ENCODE measurements at regions not wholly inside any gene's neighbourhood (a gene's known extent, or its start where the extent isn't known, plus 50 kb on each side); places are given as distances from the start of the nearest gene placed in this dataset.

DNA sequence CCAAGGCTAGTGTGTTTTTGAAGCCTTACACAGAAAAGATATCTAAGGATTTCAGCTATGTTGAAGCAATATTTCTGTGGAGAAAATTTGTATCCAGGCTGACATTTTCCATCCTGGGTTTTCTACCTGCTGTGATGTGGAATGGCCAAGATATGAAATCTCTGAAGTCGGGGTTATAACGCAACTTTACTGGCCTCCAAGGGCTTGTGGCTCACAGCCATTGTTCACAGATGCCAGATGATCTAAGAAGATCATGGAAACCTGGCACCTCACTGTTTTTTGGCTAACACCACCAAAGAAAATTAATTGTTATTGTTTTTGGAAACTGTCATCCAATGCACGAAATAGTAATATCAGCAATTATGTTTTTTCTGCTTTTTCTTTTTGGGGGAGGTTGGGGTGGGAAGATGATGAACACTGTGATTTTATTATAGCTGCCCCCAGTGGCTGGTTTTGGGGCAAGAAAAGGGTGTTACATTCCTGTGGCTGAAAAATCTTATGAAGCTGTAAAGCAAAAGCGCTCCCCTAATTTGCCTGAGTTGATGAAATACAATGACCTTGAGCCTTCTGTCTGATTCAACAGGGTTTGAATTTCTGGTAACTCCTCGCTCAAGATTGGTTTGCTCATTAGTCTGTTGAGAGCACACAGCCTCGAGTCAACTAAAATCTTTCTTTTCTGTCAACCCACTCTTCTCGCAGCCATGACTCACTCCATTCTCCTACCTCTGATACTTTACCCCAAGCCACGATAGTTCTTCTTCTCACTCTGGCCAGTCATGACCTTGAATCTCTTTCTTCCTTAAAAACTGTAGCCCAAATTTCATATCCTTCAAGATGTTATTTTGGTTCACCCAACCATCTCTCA is 236.7 kb downstream of the PAX1 start:
- DNase-seq, result no peak

DNA sequence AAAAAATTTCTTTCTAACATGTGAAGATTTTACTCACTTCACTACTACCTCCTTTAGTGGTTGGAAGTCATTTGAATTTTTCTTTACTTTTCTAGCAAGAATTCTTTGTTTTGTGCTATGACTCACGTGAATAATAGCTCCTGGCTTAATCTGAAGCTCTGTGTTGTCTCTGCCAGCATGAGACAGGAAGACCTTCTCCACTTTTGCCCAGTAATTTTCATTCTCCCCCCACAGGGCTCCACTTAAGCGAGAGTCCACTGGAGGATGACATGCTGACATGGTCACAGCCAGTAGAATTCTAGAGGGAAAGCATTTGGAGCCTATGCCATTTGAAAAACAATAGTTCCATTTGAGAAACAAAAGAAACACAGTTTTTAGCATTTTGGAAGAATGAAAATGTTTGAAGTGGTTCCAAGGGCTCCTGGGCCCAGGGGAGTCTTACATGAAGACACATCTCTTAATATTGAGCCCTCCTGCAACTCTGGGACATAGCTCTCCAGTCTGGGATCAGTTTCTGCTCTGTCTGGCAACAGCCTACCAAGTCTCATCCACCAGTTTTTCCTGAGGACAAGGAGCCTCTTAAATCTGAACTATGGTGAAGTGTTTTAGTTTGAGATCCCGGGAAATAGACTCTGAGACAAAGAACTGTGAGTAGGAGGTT is 231.4 kb downstream of the PAX1 start:
- DNase-seq, result no peak

DNA sequence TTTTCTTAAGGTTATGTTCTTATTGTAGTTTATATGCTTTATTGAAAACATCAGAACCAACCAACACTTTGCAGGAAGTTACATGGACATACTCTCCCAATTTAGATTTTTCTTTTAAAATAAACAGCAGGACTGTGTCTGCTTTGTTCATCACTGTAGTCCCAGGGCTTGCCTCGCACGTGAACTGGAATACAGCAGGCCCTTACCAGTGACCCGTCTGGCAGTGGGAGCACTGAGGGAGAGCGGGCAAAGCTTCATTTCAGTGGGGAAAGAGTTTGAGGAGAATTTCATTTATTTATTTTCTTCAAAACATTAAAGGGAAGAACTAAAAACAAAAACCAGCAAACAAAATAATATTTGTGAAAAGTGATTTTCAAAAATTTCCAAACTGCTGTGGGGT is 230.8 kb downstream of the PAX1 start:
- DNase-seq, result no peak

DNA sequence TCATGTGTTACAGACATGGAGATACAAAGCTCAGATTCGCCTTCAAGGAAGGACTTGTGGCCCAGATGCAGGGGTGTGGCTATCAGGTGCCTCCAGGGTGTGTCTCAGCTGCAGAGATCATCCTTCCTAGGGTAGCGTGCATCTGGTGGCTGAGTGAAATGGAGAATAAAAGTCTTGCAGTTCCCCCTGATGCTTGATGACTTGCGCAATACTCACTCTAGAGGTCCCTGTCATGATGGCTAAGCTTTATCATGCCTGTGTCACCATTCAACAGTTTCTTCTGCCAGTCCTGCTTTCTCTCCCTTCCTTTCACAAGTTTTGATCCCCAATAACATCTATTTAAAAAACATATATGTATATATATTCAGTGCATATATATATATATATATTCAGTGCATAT is 228.1 kb downstream of the PAX1 start:
- DNase-seq, result no peak

DNA sequence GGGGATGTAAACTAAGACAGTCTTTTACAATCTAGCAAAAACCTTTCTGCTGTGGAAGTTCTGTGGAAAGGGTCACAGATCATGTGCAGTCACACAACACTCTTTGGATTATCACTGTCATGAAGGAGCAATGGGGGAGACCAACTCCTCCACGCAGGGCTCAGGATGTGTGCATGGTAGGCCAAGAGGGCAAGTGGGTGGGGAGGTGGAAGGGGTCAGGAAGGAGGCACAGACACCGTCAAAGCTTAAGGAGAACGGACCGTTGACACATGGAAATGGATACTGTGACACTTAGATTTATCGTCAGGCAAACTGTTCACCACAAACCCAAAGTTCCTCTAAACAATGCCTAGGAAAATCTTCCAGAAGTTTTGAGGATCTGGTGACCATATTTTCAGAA is 215.8 kb downstream of the PAX1 start:
- no peak for DNase-seq

DNA sequence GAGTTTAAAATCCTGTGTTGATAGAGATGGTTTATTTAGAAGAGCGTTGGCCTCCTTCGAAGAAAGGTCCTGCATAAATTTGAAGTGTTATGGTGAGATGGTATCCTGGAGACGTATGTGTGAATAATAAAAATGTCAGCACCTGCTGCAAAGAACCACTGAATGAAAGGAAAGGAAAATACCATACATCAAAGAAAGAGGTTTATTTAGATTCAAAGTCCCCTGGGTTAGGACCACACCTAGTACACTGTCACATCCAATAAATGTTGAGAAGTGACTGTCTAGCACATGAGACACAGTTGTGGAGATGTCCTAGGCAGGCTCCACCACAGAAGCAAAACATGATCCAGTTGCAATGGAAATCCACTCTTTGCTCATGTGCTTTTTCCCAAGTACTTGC is 214.7 kb downstream of the PAX1 start:
- DNase-seq, result no peak

DNA sequence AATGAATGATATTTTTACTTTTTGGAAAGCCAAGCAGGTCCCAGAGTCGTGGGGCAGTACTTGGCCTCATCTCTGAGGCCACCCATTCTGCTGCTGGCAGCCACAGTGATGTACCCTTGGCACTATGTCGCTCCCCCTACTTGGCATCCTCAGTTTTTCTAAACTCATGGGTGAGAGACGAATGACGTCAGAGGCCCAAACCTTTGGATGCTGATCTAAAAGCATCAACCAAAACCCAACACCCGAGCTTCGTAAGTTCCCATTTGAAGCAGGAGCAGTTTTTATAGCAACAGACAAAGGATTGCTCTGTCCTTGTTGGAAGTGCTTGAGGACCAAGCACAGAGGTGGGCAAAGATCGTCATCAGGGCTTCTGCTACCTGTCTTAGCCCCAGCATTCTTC is 212.9 kb downstream of the PAX1 start:
- no peak for DNase-seq

DNA sequence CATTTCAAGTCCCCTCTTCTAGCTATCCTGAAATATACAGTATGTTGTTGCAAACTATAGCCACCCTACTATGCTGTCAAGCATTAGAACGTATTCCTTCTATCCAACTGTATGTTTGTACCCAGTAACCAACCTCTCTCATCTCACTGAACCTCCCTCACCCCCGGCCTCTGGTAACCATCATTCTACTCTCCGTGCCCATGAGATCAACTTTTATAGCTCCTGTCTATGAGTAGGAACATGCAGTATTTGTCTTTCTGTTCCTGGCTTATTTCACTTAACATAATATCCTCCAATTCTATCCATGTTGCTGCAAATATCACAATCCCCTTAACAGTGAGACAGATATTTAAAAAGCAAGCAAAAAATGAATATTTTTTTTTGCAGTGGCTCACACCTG is 196.9 kb downstream of the PAX1 start:
- DNase-seq, result no peak

DNA sequence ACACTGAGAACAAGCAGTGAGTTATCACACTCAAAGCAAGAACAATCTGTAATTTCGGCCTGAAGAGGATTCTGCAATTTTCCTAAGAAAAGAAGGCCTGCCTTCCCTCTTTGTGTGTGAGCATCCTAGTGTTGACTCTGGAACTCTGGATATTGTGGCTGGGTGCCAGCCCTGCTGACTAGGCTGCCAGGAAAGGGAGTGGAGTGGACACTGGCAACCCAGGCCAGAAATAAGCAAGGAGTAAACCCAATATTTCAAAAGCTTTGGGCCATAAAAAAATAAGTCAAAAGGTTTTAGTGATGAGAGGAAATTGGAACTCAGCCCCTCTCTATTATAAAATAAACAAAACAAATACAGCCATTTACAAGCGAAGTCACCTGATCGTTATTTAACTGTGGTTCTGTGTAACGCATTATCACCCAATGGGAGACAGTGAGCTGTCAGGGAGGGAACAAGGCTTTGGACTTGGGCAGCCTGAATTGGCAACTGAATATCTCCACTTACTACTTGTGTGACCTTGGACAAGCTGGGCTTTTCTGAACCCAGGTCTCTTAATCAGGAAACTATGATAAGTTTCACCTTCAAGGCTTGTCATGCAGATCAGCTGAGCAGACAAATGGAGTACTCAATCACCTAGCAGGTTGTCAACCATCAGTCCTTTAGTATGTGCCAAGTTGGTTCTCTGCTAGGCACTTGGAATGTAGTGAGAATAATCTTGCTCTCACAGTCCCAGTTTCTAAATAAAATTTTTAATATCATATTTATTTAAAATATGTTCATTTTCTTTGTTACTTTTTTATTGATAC is 196.2 kb downstream of the PAX1 start:
- no peak for DNase-seq

DNA sequence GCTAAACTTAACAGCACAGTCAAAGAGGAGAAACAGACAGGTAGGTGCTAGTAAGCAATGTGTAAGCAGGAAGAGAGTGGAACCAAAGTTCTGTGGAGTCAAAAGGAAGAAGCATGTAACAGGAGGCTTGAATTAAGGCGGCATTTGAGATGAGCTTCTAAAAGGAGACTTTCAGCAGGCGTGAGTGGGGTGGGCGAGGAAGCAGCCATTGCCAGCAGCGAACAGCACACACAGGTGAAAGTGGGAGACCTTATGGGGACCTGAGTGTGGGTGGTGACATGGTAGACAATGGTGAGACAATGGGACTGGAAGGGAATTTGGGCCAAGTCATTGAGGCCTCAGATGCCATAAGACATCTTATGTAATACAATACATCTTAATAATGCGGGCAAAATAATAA is 195.0 kb downstream of the PAX1 start:
- no peak for DNase-seq

DNA sequence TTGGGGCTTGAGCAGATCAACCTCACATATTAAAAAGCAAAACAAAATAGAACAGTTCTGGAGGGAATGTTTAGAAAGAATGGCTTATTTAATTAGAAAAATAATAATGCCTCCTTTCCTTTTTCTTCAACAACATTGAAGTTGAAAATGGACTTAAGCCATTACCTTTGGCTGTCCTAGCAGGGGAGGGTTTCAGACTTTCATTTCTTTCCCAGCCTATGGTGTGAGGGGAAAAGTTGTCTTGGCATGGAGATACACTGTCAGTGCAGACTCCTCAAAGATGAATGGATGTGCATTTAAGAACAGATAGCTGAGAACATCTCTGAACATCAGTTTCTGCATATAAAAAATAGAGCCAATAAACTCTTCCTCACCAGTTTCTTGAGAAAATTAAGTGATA is 169.5 kb downstream of the PAX1 start:
- no peak for DNase-seq

DNA sequence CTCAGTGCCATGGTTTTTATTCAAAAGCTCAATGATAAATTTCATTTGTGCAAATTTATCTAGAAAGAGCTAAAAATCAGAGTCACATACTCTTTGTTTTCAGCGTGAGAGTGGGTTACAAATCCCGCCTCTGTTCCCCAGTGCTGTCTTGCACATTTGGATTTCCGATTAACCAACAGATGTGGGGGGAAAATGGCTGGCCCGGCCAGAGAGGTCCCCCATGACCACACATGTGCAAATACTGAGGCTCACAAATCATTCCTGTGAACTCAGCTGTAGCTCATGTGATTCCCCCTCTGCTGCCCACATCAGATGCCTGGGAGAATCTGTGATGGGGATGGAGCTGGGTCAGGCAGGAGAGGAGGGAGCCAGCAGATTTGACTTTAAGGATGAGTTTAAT is 168.7 kb downstream of the PAX1 start:
- DNase-seq, result no peak

DNA sequence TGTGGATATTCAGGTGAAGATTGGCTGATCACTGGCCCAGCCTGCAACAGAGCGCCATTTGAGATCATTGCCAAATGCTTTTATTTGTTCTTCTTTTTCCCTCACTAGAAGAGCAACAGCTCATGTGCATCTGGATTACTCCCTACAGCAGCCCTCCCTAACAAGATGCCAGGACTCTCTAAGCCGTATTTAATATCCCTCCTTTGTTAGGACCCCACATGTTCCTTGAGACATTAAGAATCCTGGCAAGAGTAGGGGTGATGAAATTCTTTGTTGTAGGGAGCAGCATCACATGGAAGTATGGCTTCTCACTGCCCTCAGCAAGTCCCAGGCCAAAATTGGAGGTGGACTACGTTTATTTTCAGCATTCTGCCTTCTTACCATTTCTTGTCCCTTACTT is 167.8 kb downstream of the PAX1 start:
- no peak for DNase-seq

DNA sequence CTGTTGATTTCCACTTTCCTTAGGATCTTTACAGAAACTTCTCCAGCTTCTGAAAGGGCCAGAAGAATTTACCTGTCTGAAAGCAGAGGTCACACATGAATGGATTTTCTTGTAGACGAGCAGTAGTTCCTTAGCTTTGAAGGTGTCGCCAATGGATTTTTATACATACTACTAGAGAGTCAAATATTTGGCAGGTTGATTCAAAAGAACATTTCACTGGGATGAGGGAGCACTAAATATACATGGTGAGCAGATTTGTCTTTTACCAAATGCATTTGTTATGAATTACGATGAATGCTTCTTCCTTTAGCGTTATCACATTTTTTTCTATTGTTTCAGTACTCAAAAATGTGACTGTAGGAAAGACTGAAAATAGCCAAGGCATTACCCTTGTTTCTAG is 162.3 kb downstream of the PAX1 start:
- DNase-seq, result no peak

DNA sequence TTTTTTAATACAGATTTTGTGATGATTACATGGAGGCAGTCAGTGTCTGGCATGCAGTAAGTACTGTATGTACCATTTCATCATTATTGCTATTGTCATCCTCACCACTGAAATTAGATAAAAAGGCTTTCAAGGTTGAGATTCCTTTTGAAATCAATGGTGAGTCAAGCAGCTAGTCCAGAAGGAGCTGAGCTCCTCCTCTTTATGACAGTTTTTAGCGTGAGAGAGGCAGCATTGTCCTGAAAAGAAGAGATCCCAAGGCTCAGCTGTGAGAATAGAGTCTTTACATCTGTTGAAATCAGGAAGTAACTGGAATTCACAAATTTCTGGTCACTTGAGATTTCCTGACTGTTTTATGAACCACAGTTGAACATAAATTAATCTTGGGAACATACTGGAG is 161.9 kb downstream of the PAX1 start:
- DNase-seq, result no peak

DNA sequence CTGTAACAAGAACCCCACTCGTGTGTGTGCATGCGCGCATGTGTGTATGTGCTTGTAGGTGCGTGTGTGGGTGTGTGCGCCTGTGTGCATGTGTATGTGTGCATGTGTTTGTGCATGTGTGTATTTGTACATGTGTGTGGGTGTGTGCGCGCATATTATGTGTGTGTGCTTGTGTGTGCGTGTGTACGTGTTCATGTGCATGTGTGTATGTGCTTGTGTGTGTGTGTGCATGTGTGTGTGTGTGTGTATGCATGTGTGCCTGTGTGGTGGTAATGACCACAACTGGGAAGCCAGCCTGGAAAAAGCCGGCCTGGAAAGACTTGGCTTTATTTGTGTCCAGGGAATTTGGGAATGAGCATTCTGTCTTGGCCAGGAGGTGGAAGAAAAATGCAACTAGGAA is 157.5 kb downstream of the PAX1 start:
- no peak for DNase-seq

DNA sequence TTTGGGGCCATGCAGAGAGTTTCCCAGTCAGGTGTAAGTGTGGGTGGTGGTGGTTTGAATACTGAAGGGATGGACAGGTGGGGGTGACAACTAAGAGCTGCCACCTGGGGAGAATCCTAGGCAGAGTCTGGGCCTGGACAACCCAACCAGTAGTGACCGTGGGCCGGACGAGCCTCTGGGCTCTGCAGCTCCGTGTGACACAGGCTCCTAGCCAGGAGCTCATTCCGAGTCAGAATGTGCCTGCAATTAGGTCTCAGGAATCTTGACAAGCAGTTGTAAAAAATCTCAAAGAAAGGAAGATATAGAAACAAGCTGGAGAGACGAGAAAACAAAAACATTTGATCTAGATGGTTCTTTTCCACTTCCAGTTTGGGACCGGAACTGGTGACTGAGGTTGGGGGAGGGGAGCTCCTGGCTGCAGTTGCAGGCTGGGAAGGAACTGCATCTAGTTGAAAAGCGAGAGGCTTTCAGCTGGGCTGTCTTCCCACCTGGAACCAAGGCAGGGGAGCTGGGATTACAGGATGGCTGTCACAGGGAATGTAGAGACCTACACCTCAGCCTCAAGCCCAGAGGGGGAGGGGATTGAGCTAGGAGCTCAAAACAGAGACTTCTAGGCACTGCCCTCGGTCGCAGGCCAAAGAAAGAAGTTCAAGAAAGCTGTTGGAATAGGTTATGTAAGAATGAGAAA is 156.9 kb downstream of the PAX1 start:
- no peak for DNase-seq

DNA sequence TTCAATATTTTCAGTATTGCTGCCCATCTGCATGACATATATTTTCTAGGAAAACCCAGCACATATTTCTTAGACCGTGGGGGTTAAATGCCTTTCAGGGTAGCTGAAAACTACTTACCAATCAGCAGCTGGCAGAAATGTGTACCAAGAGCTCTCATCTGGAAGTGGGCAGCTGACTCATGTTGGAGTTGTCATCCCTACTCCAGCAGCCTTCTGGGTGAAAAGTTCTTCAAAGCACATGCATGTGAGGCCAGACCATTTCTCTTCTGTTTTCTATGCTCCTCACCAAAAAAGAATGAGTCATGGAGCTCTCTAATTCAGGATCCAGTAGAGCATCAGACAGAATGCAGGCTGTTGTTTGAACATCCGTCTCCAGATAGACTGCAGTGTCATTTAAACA is 135.5 kb downstream of the PAX1 start:
- no peak for DNase-seq

DNA sequence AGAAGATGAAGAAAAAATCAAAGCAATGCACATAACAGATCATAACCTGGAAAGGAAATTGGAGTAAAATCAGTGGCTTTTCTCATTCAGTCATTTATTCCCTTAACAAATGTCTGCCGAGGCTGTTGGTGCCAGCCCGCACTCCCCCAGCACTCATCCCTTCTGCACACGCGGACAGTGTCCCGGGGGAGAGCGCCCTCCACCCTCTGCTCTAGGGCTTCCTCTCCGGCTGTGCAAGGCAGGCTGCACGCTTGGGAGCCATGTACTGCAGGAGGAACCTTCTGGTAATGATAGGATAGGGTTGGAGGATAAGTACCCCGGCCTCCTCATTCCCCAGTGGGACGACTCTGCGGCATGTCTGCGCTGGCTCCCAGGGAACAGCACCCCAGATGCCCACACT is 134.5 kb downstream of the PAX1 start:
- no peak for DNase-seq

DNA sequence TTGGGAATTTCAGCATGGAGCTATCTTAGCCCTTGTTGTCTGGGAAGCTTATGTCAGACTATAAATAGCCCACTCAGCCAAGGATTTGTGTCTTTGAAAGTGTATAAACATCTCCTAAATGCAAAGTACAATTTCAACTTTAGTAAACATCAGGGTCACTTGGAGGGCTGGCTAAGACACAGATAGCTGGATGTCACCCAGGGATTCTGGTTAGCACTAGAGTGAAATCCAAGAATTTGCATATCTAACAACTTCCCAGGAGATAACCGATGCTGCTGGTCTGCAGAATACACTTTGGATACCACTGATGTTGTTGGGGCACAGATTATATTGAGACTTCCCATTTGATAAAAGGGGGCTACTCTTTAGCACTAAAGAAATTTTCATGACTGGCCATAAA is 130.9 kb downstream of the PAX1 start:
- DNase-seq, result no peak

DNA sequence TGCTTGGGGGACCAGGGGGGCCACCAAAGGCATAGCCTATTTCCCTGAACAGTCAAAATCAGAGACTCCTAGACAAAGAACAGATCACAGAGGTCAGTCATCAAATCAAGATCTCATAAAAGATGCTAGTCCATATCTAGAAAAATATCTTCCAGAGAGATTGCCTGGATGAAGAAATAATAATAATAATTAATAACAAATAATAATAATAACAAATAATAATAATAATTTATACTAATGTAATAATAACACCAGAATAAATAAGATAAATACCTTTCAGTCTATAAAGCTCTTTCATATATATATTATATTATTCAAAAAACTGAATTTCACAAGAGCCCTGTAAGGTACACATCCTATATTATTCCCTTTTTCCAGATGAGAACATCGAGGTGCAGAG is 129.6 kb downstream of the PAX1 start:
- no peak for DNase-seq

DNA sequence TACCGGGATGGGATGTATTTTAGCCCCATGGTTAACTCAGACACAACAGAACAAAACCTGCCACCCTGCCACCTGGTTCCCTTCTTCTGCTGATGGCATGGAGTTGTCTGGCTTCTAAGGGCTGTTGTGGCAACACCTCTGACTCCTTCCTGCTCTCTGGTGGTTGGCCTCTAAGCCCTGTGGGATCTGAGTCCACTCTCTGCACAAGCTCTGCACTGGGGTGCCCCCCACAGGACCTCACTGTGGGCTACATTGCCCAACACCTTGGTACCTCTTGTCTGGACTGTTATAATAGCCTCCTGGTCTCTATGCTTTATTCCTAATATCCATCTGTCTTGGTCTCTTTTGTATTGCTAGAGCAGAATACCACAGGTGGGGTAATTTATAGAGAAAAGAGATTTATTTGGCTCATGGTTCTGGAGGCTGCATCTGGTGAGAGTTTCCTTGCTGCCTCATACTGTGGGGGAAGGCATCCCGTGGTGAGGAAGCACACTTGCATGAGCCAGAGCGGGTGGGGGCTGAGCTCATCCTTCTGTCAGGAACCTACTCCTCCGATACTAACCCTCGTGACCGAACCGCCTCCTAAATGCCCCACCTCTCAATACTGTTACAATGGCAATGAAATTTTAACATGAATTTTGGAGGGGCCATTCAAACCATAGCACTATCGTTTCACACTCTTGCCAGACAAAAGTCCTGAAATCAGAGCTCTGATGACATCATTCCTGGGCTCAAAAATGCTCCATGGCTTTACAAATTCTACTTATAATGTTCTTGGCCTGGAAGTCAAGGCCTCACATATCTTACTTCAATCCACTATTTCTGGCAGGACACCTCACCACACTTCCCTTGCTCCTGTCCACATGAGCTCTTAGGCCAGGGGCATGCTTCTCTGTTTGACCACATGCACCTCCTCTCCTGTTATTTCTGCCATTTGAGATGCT is 127.2 kb downstream of the PAX1 start:
- DNase-seq, result peak; percentile 19

Data from occipital lobe (tissue), 1 donor.